Amygdala (tissue), 56 donors: ENCODE measurements at regions not wholly inside any gene's neighbourhood (a gene's known extent, or its start where the extent isn't known, plus 50 kb on each side); places are given as distances from the start of the nearest gene placed in this dataset.
"Not testable (repeated sequence)": the region's sequence is repeated elsewhere in the genome, so short reads cannot be mapped to it uniquely, and the experiment has no call there.

Experiments
- DNase-seq, 56 donors: peaks; one replicate each; lab custom pipeline; 2025; lab: John Stamatoyannopoulos, UW

DNA sequence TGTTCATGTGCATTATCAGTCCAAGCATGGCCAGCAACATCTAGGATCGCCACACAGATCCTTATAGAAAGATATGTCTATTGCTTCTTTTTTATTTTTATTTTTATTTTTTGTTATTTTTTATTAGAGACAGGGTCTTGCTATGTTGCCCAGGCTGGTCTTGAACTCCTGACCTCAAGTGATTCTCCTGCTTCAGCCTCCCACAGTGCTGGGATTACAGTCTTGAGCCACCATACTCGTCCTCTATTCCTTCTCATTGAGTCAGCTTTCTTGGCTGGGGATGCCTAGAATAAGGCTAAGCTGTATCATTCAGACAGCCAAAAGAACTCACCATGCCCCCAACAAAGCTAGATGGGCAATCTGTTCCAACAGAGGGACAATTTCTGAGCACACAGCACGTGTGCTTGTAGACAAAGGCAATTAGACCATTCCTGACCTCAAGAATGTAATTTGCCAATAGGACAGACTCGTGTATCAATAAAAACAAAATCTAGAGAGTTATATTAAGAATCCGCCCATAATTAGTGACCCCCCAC, 264.0 kb upstream of the NEBL start:
- DNase-seq = no peak

DNA sequence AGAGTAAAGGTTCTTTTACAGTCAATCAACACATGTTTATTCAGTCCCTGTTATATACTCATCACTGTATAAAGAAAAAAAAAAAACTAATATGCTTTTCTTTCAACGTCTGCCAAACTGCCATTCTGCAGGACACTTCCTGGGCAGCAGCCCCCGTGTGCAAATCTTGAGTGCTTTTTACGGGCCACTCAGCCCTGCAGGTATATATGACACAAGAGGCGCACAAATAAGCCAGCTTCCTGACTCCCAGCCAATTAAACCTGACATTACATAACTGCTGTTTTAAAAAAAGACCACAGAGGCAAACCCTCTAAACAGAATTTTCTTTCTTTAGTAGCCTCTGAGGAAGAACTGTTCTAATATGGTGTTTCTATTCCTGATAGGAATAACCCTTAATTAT, 263.0 kb upstream of the NEBL start:
- DNase-seq = no peak

DNA sequence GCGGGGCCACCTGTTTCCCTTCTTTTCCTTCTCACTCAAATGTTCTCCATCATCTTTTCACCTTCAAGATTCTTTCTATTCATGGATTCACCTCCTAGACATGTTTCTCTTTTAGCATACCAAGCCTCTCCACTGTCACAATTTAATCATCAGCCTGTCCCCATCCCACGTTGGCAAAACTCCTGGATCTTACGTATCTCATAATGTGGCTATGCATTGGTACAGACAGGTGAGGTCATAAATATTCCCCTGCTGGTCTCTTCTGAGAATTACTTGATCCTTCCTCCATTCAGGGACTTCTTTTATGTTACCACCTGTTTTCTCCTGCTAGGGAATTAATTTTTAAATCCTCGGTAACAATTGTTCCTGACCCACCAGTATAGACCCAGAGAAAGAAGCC, 262.6 kb upstream of the NEBL start:
- no peak for DNase-seq

DNA sequence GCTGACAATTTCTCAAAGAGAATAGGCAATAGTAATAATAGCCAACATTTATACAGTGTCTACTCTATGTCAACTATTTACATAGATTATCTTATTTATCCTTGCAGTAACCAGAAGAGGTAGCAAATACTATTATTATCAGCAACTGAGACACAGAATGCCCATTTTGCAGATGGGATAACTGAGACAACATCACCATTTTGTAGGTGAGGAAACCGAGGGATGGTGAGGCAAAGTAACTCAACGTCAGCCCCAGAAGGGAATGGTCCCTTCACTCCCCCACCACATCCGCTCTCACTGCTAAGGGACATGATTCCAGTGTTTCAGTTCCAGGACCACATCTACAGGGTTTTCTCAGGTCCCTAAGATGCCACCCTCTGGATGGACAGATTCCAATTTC, 261.2 kb upstream of the NEBL start:
- DNase-seq = no peak

DNA sequence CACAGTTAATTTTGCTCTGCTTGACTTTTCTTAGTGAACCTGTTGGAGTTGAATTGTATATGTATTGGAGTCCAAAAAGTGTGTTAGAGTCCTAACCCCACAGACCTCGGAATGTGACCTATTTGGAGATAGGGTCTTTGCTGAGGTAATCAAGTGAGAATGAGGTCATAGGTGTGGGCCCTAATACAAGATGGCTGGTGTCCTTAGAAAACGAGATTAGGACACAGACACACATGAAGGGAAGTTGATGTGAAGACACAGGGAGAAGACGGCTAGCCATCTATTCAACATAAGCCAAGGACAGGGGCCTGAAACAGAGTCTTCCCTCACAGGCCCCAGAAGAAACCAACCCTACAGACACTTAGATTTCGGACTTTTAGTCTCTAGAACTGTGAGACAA, 260.6 kb upstream of the NEBL start:
- DNase-seq = no peak

DNA sequence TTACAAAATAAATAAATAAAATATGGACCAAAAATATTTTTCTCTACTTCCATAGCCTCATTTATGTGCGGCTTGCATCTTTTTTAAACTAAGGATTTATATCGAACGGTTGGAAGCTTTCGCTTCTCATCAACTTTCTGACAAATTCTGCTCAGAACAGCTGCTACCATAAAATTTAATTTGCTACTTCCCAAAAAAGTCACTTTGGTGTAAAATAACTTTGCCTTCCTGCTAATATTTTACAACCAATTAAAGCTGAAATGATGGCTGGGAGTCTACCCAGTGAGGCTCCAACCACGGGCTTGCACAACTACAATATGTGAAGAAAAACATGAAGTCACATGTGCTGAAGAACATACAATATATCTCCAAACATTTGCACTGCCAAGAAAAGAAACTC, 253.1 kb upstream of the NEBL start:
- no peak for DNase-seq

DNA sequence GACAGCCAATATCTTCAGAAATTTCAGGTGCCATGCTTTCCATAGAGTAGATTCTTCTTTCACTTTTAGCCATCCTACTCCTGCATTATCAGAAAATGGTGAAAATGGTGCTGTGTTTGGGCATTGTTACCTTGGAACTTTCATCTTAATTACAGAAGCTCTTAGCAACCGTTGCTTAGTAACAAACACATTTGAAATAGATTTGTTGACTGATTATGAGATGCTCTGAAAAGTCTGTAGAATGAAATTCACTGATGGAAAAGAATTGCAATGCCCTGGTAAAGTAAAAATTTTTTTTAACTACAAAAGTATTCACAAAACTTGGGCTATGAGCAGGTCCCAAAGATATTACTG, 249.3 kb upstream of the NEBL start:
- no peak for DNase-seq

DNA sequence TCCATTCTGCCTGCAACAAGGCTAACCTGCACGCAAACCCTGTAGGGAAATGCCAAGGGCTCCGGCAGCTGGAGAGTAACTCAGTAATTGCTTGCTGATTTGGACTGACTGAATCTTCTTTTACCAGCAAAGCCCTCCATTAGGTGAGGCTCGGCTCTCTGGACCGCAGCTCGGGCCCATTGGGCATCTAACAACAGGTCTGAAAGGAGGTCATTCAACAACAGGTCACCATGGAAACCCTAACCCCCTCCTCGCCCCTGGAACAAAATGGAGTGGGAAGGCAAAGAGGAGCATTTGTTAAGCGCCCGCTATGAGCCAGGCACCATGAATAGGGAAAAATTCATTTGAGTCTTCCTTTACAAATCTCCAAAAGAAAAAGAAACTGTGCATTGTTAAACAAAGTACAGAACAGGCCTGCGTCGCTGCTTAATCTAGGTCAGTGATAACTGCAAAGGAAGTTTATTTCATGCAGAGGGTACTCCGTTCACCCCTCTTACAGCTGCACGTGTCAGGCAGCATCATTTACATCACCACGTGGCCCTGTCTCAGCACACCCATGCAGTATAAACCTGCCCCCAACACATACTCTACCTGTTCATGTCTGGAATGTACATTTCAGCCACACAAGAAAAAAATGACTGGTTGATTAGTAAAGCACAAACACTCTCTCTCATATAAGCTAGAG, 248.8 kb upstream of the NEBL start:
- peak in 33 of 56 donors; percentile 9 to 72 (median 38) for DNase-seq

DNA sequence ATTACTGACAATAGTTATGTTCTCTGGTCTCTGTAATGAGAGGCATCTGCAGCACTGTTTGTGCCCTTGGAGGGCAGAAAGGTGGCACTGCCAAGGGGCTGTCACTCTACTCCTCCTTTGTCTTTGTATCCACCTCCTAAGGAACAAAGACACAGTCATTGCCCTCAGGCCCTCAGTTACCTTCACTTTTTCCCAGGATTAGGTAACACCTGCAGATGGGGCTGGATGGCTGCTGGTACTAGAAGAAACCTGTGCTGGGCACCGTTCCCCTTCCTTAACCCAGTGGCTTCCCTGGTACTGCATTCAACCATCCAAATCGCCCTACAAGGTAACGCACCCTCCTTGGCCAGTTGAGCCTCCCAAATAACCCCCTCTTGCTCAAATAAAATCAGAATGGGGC, 246.9 kb upstream of the NEBL start:
- no peak for DNase-seq

DNA sequence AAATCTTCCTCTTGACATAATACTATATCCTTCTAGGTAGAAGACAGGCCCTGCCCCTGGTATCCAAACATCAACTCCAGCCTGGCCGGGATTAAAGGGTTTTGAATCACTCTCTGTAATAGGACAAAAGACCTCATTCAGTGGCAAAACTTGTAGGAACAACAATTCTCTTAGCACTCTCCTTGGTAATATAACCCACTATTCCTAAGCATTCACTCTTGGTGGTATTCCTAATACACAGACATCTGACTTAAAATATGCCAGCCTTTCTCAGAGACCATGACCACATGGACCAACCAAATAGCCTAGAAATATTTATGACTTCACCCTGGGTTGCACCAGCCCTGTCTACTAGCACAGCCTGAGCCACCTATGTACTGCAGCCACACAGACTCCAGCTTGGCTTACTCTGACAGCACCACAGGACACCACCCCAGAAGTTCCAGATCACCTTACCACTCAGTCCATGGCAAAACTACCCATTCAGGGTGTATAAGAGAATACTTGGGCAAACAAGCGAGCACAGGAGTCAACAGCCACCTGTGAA, 244.9 kb upstream of the NEBL start:
- peak in 2 of 56 donors; percentile 7 to 11 for DNase-seq

DNA sequence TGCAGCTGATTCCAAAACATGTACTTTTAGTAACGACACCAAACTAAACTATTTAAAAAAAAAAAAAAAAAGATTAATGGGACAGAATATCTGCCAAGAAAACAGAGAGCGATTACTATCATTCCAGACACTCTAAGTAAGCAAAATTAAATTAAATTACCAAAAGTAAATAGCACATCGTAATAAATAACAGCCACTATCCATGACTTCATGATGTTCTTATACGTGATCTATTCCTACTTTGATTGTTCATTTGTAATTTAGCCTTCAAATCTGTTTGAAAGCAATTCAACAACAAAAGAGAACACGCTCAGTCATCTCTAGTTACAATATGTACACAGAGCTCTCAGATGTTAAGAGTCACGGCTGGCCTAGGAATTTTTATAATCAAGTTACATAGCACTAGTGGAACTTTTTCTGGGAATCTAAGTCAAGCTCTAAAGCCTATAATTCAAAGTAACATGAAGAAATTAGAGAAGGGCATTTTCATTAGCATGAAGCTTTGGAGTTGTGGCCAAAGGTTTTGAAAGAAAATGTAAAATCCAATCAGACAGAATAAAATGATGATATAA, 241.7 kb upstream of the NEBL start:
- DNase-seq = no peak

DNA sequence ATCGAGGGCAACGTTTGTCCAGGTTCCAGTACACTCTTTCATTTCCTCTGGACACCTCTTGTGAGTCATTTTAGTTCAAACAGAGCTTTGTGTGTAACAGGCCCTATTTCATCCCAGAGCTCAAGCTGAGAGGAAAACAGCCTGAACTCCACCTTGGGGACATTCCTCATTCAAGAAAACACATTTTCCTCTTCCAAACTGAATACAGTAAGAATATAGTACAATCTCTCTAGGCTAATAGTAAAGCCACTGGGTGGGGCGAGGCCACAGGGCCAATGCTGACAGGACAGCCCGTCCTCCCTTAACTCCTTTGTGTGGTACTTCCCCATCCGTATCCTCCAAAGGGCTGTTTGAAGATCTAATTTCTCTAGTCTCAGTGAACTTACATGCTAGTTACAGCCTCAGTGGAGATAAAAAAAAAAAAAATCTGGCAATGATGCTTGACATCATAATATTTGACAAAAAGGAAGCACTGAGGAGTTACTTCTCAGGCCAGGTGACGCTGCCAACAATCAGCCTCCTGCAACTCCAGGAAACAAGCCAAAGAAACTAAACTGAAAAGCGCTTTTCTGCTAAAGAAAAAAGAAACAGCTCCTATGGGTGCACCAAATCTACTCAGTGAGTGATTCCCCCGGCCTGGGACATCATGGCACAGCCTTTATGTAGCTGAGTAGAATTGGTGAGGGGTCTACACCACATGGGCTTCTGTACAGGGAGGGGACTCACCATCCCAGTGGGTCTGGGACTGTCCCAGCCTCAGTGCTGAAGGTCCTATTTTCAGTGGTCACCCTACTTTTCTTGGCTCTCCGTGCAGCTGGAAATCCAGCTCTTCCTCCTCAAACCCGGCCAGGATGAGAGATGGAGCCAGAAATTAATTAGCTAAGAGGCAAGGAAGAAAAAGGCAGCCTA, 238.2 kb upstream of the NEBL start:
- peak in 16 of 56 donors; percentile 8 to 56 (median 18) for DNase-seq

DNA sequence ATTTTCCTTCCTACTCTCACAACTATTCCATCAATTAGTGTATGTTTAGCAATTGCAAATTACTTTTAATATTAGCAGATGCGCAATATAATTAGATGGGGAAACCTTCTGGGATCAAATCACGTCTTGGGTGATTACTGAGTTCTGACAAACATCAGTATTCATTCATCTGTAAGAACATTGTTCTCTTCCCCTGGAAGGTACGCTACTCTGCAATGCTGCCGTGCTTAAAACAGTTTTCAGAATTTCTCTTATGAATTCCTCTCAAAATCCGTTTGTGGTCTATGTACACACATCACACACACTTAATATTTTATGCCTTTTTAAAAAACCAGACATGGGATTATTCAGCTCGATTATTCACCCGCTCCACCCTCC, 237.5 kb upstream of the NEBL start:
- DNase-seq = no peak

DNA sequence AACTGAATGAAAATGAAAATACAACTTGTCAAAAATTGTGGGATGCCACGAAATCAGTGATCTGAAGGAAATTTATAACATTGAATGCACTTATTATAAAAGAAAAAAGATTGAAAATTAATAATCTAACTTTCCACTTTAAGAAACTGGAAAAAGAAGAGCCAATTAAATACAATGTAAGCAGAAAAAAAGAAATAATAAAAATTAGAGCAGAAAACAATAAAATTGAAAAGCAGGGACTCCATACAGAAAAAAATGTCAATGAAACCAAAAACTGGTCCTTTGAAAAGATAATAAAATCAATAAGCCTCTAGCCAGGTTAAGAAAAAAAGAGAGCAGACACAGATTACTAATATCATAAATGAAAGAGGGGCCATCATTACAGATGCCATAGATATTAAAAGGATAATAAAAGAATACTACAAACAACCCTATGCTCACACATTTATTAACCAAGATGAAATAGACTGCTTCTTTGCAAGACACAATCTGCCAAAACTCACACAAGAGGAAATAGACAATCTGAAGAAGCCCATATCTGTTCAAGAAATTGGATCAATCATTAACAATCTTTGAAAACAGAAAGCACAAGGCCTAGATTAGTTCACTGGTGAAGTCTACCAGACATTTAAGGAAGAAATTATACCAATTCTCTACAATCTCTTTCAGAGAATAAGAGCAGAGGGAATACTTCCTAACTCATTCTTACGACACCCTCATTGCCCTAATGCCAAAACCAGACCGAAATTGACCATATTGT, 233.8 kb upstream of the NEBL start:
- no peak for DNase-seq

DNA sequence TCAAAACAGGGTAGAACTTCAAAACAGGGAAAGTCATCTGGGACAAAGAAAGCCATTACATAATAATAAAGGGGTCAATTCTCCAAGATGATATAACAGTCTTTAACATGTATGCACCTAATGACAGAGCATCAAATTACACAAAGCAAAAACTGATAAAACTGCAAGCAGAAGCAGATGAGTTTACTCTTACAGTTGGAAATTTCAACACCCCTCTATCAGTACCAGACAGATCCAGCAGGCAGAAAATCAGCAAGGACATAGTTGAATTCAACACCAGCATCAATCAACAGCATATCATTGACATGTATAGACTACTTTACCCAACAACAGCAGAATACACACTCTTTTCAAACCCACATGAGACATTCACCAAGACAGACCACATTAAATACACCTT, 233.0 kb upstream of the NEBL start:
- no peak for DNase-seq

DNA sequence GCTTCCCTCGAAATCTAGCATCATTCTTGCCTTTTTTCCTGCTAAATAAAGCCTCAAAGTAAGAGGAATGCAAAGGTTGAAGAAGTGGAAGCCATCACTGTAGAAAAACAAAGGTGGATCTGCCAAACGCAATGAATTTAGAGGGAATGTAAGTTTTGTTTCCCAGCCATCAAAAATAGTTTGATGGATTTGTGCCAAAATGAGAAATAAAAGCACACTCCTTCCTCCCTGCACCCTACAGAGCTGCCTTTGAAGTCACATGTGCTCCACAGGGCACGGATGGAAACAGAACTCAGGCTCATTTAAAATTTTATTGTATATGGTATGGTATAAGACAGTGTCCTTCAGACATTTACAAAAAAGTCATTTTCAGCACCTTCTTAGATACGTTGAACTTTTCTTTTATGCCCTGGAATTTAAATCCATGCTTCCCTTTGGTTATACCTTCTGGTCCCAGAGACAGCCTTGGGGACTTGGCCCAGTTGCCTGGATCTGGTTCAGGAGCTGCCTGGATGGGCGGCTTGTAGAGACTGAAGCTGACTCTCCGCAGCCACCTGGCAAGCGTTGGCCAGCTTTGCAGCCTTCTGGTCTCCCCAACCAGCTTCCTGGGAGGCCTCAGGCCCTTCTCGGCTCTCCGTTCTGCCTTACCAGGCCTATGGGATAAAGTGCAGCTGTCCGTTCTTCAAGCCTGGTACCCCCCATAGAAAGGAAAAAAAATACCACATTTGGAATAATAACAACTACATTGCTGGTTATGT, 228.5 kb upstream of the NEBL start:
- no peak for DNase-seq

DNA sequence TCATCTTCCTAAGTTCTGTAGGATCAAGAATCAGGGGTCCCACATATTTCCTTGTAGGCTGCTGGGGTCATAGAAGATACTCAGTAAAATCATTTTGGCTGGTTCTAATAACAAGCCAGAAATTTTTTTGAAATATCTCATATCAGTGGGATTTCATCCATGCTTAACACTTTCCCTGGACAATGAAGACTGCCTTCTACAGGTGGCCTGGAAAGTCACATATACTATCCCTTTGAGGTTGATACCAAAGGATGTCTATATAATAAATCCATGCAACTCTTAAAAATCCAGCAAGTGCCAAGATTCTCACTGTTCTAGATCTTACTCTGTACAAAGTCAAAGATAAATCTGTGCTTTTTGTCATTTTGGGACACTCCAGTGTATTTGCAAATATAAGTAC, 225.8 kb upstream of the NEBL start:
- DNase-seq = no peak

DNA sequence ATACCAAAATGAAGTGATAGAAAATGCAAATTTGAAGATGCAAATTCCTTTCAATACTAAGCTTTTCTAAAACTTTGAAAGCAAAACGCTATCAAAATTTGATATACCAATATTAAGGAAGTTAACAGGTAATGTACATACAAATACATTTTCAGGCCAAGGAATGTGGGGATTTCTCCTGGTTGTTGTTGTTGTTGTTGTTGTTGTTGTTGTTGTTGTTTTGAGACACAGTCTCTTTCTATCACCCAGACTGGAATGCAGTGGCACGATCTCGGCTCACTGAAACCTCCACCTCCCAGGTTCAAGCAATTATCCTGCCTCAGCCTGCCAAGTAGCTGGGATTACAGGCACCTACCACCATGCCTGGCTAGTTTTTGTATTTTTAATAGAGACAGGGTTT, 224.7 kb upstream of the NEBL start:
- not testable (repeated sequence) for DNase-seq

DNA sequence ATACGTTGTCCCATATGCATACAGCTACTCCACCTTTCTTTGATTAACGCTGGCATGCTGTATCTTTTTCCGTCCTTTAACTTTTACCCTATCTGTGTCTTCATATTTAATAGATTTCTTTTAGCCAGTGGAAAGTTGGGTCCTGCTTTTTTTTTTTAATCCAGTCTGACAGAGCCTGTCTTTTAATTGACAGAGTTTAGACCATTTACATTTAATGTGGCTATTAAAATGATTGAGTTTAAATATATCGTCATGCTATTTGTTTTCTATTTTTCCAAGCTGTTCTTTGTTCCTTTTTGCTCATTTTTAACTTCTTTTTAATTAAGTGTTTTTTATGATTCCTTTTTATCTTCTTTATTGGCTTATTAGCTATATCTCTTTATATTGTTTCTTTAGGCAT, 217.6 kb upstream of the NEBL start:
- DNase-seq = no peak

DNA sequence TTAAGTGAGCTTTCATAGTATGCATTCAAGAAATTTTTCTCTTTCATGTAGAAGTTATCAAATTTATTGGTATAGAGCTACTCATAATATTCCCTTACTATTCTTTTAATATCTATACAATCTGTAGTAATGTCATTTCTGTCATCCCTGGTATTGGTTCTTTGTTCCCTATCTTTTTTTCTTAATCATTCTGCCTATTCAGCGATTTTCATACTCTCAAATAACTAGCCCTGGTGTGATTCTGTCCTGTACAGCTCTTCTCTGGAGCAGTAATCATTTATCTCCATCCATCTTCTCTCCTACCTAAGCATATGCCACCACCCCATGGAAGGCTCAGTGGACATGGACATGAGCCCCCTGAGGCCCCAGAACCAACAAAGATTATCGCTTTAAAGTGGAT, 213.2 kb upstream of the NEBL start:
- no peak for DNase-seq
